WTC11 (cell line): ENCODE measurements at regions not wholly inside any gene's neighbourhood (a gene's known extent, or its start where the extent isn't known, plus 50 kb on each side); places are given as distances from the start of the nearest gene placed in this dataset.

Experiments
- ATAC-seq: fragments of 200-7000 bp; cut with Tn5 transposase; 2 replicates; pipeline ENCODE4 v1.10.0; 2021; ENCODE audit warnings: mild to moderate bottlenecking, moderate library complexity
- CTCF ChIA-PET: fragments of 300-600 bp; sonication (Branson Sonifier 250); formaldehyde crosslinking; loops from one replicate; lab custom pipeline; 2021; ENCODE audit warnings: antibody characterized with exemption; lab: Charles Lee
- POLR2A ChIA-PET: fragments of 350-600 bp; sonication (Branson Sonifier 250); formaldehyde crosslinking; loops from one replicate; lab custom pipeline; 2021; ENCODE audit warnings: antibody characterized with exemption; lab: Charles Lee
- DNase-seq: peaks from one replicate; pipeline ENCODE4 v3.0.0; 2021; ENCODE audit warnings: low spot score
- H3K27ac Mint-ChIP-seq: 2 replicates; pipeline ENCODE4 v1.8.0; 2021; ENCODE audit warnings: mixed read lengths
- H3K27me3 Mint-ChIP-seq: 2 replicates; pipeline ENCODE4 v1.8.0; 2021; ENCODE audit warnings: low read depth, mild to moderate bottlenecking, moderate library complexity, mixed read lengths
- H3K36me3 Mint-ChIP-seq: 2 replicates; pipeline ENCODE4 v1.8.0; 2021; ENCODE audit warnings: mixed read lengths
- H3K4me1 Mint-ChIP-seq: 2 replicates; pipeline ENCODE4 v1.8.0; 2022; ENCODE audit warnings: mixed read lengths
- H3K4me3 Mint-ChIP-seq: 2 replicates; pipeline ENCODE4 v1.8.0; 2021; ENCODE audit warnings: mild to moderate bottlenecking, moderate library complexity, mixed read lengths
- H3K9me3 Mint-ChIP-seq: 2 replicates; pipeline ENCODE4 v1.8.0; 2021; ENCODE audit warnings: mixed read lengths
- AFF4 ChIP-seq: sonication (generic); formaldehyde crosslinking; IDR thresholded peaks from 2 replicates; pipeline ENCODE4 v1.8.1; 2023; ENCODE audit warnings: mild to moderate bottlenecking, missing genetic modification reagents, borderline replicate concordance
- ATF1 ChIP-seq: sonication (generic); formaldehyde crosslinking; IDR thresholded peaks from 2 replicates; pipeline ENCODE4 v1.8.1; 2023; ENCODE audit warnings: mild to moderate bottlenecking, moderate library complexity, missing genetic modification reagents
- CREB1 ChIP-seq: sonication (generic); formaldehyde crosslinking; IDR thresholded peaks from 2 replicates; pipeline ENCODE4 v1.8.0; 2023; ENCODE audit warnings: mild to moderate bottlenecking, missing genetic modification reagents
- ELF4 ChIP-seq: sonication (generic); formaldehyde crosslinking; IDR thresholded peaks from 2 replicates; pipeline ENCODE4 v1.8.1; 2022; ENCODE audit warnings: low read depth, mild to moderate bottlenecking, moderate library complexity, missing genetic modification reagents
- ESRRA ChIP-seq: sonication (generic); formaldehyde crosslinking; IDR thresholded peaks from 2 replicates; pipeline ENCODE4 v1.8.1; 2022; ENCODE audit warnings: mild to moderate bottlenecking, missing genetic modification reagents, borderline replicate concordance
- FOXJ3 ChIP-seq: sonication (generic); formaldehyde crosslinking; IDR thresholded peaks from 2 replicates; pipeline ENCODE4 v1.9.0; 2021; ENCODE audit warnings: missing genetic modification reagents, mild to moderate bottlenecking, borderline replicate concordance
- FOXK1 ChIP-seq: sonication (generic); formaldehyde crosslinking; IDR thresholded peaks from 2 replicates; pipeline ENCODE4 v1.8.0; 2022; ENCODE audit warnings: mild to moderate bottlenecking, moderate library complexity, missing genetic modification reagents
- GABPB1 ChIP-seq: sonication (generic); formaldehyde crosslinking; IDR thresholded peaks from 2 replicates; pipeline ENCODE4 v1.8.1; 2023; ENCODE audit warnings: mild to moderate bottlenecking, missing genetic modification reagents
- HMGA2 ChIP-seq: fragments of 250-450 bp; sonication (Bioruptor Pico); IDR thresholded peaks from 2 replicates; pipeline ENCODE4 v1.4.0; 2021; ENCODE audit warnings: mild to moderate bottlenecking, moderate library complexity
- JUN ChIP-seq: sonication (generic); formaldehyde crosslinking; IDR thresholded peaks from 2 replicates; pipeline ENCODE4 v1.8.0; 2023; ENCODE audit warnings: mild to moderate bottlenecking, missing genetic modification reagents
- OVOL2 ChIP-seq: fragments of 250-450 bp; sonication (Bioruptor Pico); IDR thresholded peaks from 2 replicates; pipeline ENCODE4 v1.9.0; 2021; ENCODE audit warnings: mild to moderate bottlenecking, borderline replicate concordance
- RELA ChIP-seq: sonication (generic); formaldehyde crosslinking; IDR thresholded peaks from 2 replicates; pipeline ENCODE4 v1.8.1; 2022; ENCODE audit warnings: missing genetic modification reagents, mild to moderate bottlenecking, borderline replicate concordance
- SMAD3 ChIP-seq: sonication (generic); formaldehyde crosslinking; IDR thresholded peaks from 2 replicates; pipeline ENCODE4 v1.8.0; 2022; ENCODE audit warnings: missing genetic modification reagents, mild to moderate bottlenecking, borderline replicate concordance
- SP1 ChIP-seq: sonication (generic); formaldehyde crosslinking; conservative IDR thresholded peaks from 2 replicates; pipeline ENCODE4 v1.8.1; 2022; ENCODE audit warnings: missing genetic modification reagents
- TEAD4 ChIP-seq: sonication (generic); formaldehyde crosslinking; IDR thresholded peaks from 2 replicates; pipeline ENCODE4 v1.8.0; 2022; ENCODE audit warnings: mild to moderate bottlenecking, missing genetic modification reagents
- TP53 ChIP-seq: sonication (generic); formaldehyde crosslinking; IDR thresholded peaks from 2 replicates; pipeline ENCODE4 v1.8.1; 2023; ENCODE audit warnings: mild to moderate bottlenecking, missing genetic modification reagents
- ZBTB43 ChIP-seq: sonication (generic); formaldehyde crosslinking; IDR thresholded peaks from 2 replicates; pipeline ENCODE4 v1.8.1; 2023; ENCODE audit warnings: mild to moderate bottlenecking, missing genetic modification reagents
- TF ChIP-seq, protein P1 (sequence below): sonication (generic); formaldehyde crosslinking; IDR thresholded peaks from 2 replicates; pipeline ENCODE4 v1.8.1; 2022; ENCODE audit warnings: low read depth, mild to moderate bottlenecking, moderate library complexity, missing genetic modification reagents, borderline replicate concordance
- TF ChIP-seq, protein P2 (sequence below): fragments of 250-450 bp; sonication (Bioruptor Pico); IDR thresholded peaks from 2 replicates; pipeline ENCODE4 v1.9.0; 2021; ENCODE audit warnings: moderate library complexity, mild to moderate bottlenecking, inconsistent platforms, borderline replicate concordance
- TF ChIP-seq, protein P3 (sequence below): sonication (generic); formaldehyde crosslinking; IDR thresholded peaks from 2 replicates; pipeline ENCODE4 v1.8.1; 2022; ENCODE audit warnings: mild to moderate bottlenecking, missing genetic modification reagents, moderate library complexity, borderline replicate concordance
- TF ChIP-seq, protein P4 (sequence below): sonication (generic); formaldehyde crosslinking; IDR thresholded peaks from 2 replicates; pipeline ENCODE4 v1.8.0; 2022; ENCODE audit warnings: mild to moderate bottlenecking, missing genetic modification reagents
- TF ChIP-seq, protein P5 (sequence below): sonication (generic); formaldehyde crosslinking; IDR thresholded peaks from 2 replicates; pipeline ENCODE4 v1.8.1; 2023; ENCODE audit warnings: mild to moderate bottlenecking, moderate library complexity, missing genetic modification reagents
- TF ChIP-seq, protein P6 (sequence below): sonication (generic); formaldehyde crosslinking; IDR thresholded peaks from 2 replicates; pipeline ENCODE4 v1.8.1; 2022; ENCODE audit warnings: mild to moderate bottlenecking, moderate library complexity, missing genetic modification reagents

GRCh38 chr16:20203272-20203671, 124.0 kb downstream of the GP2 start:
- H3K36me3 Mint-ChIP-seq, result no peaks in the 10 kb centered on the region
- CTCF ChIA-PET, result interaction anchor here (0.6 kb wide), 1 partner anchor 97 kb away, joined by 3 read pairs; no protein-coding TSS in a partner anchor
- POLR2A ChIA-PET, result no interaction called here
- H3K4me3 Mint-ChIP-seq, result no peak overlapping the region
- H3K27ac Mint-ChIP-seq, result no peak overlapping the region
- ATAC-seq (no peak), DNase-seq (no peak)
- H3K27me3 Mint-ChIP-seq, result no peaks in the 10 kb centered on the region; the same call in 1 of the 2 replicates
- TF ChIP-seq OVOL2, result no peak
- TF ChIP-seq SP1, result no peak
- TF ChIP-seq, protein P1, sequence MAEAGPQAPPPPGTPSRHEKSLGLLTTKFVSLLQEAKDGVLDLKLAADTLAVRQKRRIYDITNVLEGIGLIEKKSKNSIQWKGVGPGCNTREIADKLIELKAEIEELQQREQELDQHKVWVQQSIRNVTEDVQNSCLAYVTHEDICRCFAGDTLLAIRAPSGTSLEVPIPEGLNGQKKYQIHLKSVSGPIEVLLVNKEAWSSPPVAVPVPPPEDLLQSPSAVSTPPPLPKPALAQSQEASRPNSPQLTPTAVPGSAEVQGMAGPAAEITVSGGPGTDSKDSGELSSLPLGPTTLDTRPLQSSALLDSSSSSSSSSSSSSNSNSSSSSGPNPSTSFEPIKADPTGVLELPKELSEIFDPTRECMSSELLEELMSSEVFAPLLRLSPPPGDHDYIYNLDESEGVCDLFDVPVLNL (CRISPR knock-in tag), result no peak
- no peak for TF ChIP-seq ESRRA (CRISPR knock-in tag)
- TF ChIP-seq JUN (CRISPR knock-in tag), result no peak
- TF ChIP-seq, protein P2, sequence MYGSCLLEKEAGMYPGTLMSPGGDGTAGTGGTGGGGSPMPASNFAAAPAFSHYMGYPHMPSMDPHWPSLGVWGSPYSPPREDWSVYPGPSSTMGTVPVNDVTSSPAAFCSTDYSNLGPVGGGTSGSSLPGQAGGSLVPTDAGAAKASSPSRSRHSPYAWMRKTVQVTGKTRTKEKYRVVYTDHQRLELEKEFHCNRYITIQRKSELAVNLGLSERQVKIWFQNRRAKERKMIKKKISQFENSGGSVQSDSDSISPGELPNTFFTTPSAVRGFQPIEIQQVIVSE (CRISPR knock-in tag), result no peak
- TF ChIP-seq, protein P3, sequence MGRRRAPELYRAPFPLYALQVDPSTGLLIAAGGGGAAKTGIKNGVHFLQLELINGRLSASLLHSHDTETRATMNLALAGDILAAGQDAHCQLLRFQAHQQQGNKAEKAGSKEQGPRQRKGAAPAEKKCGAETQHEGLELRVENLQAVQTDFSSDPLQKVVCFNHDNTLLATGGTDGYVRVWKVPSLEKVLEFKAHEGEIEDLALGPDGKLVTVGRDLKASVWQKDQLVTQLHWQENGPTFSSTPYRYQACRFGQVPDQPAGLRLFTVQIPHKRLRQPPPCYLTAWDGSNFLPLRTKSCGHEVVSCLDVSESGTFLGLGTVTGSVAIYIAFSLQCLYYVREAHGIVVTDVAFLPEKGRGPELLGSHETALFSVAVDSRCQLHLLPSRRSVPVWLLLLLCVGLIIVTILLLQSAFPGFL (CRISPR knock-in tag), result no peak
- TF ChIP-seq CREB1 (CRISPR knock-in tag), result no peak
- no peak for TF ChIP-seq ZBTB43 (CRISPR knock-in tag)
- TF ChIP-seq, protein P4, sequence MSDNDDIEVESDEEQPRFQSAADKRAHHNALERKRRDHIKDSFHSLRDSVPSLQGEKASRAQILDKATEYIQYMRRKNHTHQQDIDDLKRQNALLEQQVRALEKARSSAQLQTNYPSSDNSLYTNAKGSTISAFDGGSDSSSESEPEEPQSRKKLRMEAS (CRISPR knock-in tag), result no peak
- TF ChIP-seq, protein P5, sequence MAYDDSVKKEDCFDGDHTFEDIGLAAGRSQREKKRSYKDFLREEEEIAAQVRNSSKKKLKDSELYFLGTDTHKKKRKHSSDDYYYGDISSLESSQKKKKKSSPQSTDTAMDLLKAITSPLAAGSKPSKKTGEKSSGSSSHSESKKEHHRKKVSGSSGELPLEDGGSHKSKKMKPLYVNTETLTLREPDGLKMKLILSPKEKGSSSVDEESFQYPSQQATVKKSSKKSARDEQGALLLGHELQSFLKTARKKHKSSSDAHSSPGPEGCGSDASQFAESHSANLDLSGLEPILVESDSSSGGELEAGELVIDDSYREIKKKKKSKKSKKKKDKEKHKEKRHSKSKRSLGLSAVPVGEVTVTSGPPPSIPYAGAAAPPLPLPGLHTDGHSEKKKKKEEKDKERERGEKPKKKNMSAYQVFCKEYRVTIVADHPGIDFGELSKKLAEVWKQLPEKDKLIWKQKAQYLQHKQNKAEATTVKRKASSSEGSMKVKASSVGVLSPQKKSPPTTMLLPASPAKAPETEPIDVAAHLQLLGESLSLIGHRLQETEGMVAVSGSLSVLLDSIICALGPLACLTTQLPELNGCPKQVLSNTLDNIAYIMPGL (CRISPR knock-in tag), result no peak
- TF ChIP-seq, protein P6, sequence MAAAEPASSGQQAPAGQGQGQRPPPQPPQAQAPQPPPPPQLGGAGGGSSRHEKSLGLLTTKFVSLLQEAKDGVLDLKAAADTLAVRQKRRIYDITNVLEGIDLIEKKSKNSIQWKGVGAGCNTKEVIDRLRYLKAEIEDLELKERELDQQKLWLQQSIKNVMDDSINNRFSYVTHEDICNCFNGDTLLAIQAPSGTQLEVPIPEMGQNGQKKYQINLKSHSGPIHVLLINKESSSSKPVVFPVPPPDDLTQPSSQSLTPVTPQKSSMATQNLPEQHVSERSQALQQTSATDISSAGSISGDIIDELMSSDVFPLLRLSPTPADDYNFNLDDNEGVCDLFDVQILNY, result no peak
- TF ChIP-seq RELA, result no peak
- no peak for TF ChIP-seq TP53
- TF ChIP-seq HMGA2, result no peak
- H3K9me3 Mint-ChIP-seq, result peaks cover 5% of the 10 kb centered on the region; the same call in 1 of the 2 replicates
- H3K4me1 Mint-ChIP-seq, result peaks cover 8% of the 10 kb centered on the region

- peaks cover 6% of the 10 kb centered on the region; the same call in 1 of the 2 replicates for H3K4me1 Mint-ChIP-seq
- no peaks in the 10 kb centered on the region for H3K36me3 Mint-ChIP-seq
- peaks cover 5% of the 10 kb centered on the region; the same call in 1 of the 2 replicates for H3K9me3 Mint-ChIP-seq
- DNase-seq (no peak), ATAC-seq (no peak)
- H3K27ac Mint-ChIP-seq, result no peak overlapping the region
- H3K4me3 Mint-ChIP-seq, result no peak overlapping the region; the same call in 1 of the 2 replicates
- H3K27me3 Mint-ChIP-seq, result no peaks in the 10 kb centered on the region; the same call in 1 of the 2 replicates
- POLR2A ChIA-PET, result no interaction called here
- CTCF ChIA-PET, result no interaction called here
- TF ChIP-seq ELF4 (no peak), FOXK1 (CRISPR knock-in tag) (no peak), FOXJ3 (CRISPR knock-in tag) (no peak), TEAD4 (CRISPR knock-in tag) (no peak), ATF1 (CRISPR knock-in tag) (no peak), GABPB1 (no peak), SMAD3 (CRISPR knock-in tag) (no peak), AFF4 (CRISPR knock-in tag) (no peak)
- TF ChIP-seq, protein P6, result no peak
Observed at GRCh38 chr16:20202747-20203146, 124.6 kb downstream of the GP2 start.
